Prostate gland (tissue), 2 donors: ENCODE measurements at regions not wholly inside any gene's neighbourhood (a gene's known extent, or its start where the extent isn't known, plus 50 kb on each side); places are given as distances from the start of the nearest gene placed in this dataset.

Experiments
- CTCF ChIP-seq, 4 experiments: fragments of 200-600 bp in 2 of 4; fragments of 450-650 bp in 2 of 4; sonication (generic) in 2 of 4; IDR thresholded peaks; 1 replicate in 3 of 4; 2 replicates in 1 of 4; pipeline ENCODE4 v1.5.1; 2016 to 2019; ENCODE audit warnings: antibody characterized with exemption in 4 of 4, mild to moderate bottlenecking in 2 of 4, moderate library complexity in 2 of 4
- POLR2A ChIP-seq: fragments of 450-650 bp; IDR thresholded peaks from one replicate; pipeline ENCODE4 v1.6.1; 2016; ENCODE audit warnings: antibody characterized with exemption, mild to moderate bottlenecking
- POLR2AphosphoS5 ChIP-seq: sonication (generic); formaldehyde crosslinking; IDR thresholded peaks from one replicate; pipeline ENCODE4 v1.6.1; 2017; ENCODE audit warnings: antibody characterized with exemption

DNA sequence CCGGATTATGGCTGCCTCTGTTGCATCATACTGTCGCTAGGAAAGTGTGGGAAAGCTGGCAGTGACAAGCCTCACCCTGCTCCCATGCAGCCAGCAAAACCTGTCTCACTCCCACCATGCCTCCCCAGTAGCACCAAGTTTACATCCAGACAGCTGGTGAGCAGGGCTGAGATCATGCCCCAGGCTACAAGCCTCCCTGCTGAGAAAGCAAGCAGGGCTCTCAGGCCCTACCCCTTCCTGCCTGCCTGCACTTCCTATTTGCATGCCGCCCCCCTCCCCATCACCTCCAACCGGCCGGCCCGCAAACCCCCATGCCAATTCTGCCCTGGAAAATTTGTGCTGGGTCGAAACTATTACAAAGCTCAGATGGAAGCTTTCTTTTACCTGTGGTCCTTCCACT lies 408.2 kb upstream of the FKBP1C start:
- TF ChIP-seq CTCF (IDR thresholded peaks at IDR 0.05) (no peak), POLR2A (no peak), POLR2AphosphoS5 (no peak)
